ENCODE measurements at regions not wholly inside any gene's neighbourhood (a gene's known extent, or its start where the extent isn't known, plus 50 kb on each side); places are given as distances from the start of the nearest gene placed in this dataset.

- TF ChIP-seq, protein P1, sequence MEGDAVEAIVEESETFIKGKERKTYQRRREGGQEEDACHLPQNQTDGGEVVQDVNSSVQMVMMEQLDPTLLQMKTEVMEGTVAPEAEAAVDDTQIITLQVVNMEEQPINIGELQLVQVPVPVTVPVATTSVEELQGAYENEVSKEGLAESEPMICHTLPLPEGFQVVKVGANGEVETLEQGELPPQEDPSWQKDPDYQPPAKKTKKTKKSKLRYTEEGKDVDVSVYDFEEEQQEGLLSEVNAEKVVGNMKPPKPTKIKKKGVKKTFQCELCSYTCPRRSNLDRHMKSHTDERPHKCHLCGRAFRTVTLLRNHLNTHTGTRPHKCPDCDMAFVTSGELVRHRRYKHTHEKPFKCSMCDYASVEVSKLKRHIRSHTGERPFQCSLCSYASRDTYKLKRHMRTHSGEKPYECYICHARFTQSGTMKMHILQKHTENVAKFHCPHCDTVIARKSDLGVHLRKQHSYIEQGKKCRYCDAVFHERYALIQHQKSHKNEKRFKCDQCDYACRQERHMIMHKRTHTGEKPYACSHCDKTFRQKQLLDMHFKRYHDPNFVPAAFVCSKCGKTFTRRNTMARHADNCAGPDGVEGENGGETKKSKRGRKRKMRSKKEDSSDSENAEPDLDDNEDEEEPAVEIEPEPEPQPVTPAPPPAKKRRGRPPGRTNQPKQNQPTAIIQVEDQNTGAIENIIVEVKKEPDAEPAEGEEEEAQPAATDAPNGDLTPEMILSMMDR (IDR thresholded peaks at IDR 0.05; ENCODE audit: insufficient read depth, low read depth, low read length) = no peak
- TF ChIP-seq EZH2 (IDR thresholded peaks at IDR 0.05; ENCODE audit: insufficient read depth, low read length) = no peak
Observed at GRCh38 chr20:20786428-20786827, 74.0 kb upstream of the RALGAPA2 start.
